SU-DHL-6 (cell line): ENCODE measurements at regions not wholly inside any gene's neighbourhood (a gene's known extent, or its start where the extent isn't known, plus 50 kb on each side); places are given as distances from the start of the nearest gene placed in this dataset.

Source experiments
- EZH2phosphoT487 ChIP-seq: fragments of 200-600 bp; sonication (generic), shearing (Covaris generic); conservative IDR thresholded peaks from 2 replicates; pipeline ENCODE4 v1.6.1; 2018; ENCODE audit warnings: mild to moderate bottlenecking, antibody characterized with exemption, low read length, moderate library complexity, mixed read lengths
- TF ChIP-seq, protein P1 (sequence below): fragments of 200-600 bp; sonication (generic); IDR thresholded peaks from one replicate; pipeline ENCODE4 v1.5.1; 2017; ENCODE audit warnings: antibody characterized with exemption, mild to moderate bottlenecking, low read length, moderate library complexity; ENCODE audit not compliant: insufficient read depth, poor library complexity, severe bottlenecking

DNA sequence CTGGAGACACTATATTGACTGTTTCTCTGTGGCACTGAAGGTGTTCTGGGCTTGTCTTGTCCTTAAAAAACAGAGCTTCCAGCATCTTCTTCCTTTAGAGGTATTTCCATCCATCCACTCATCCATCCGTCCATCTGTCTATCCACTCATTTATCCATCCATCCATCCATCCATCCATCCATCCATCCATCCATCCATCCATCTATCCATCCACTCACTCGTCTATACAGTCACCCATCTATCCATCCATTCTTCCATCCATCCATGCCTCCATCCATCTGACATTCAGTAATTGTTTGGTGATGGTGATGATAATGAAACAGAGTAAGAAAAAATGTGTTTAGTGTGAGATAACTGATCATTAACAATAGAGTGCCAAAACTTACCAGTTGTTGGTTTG is 334.8 kb downstream of the NSG2 start:
- TF ChIP-seq, protein P1, sequence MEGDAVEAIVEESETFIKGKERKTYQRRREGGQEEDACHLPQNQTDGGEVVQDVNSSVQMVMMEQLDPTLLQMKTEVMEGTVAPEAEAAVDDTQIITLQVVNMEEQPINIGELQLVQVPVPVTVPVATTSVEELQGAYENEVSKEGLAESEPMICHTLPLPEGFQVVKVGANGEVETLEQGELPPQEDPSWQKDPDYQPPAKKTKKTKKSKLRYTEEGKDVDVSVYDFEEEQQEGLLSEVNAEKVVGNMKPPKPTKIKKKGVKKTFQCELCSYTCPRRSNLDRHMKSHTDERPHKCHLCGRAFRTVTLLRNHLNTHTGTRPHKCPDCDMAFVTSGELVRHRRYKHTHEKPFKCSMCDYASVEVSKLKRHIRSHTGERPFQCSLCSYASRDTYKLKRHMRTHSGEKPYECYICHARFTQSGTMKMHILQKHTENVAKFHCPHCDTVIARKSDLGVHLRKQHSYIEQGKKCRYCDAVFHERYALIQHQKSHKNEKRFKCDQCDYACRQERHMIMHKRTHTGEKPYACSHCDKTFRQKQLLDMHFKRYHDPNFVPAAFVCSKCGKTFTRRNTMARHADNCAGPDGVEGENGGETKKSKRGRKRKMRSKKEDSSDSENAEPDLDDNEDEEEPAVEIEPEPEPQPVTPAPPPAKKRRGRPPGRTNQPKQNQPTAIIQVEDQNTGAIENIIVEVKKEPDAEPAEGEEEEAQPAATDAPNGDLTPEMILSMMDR = no peak
- no peak for TF ChIP-seq EZH2phosphoT487
